Gastroesophageal sphincter (tissue), 4 donors: ENCODE measurements at regions not wholly inside any gene's neighbourhood (a gene's known extent, or its start where the extent isn't known, plus 50 kb on each side); places are given as distances from the start of the nearest gene placed in this dataset.

Experiments used
- ATAC-seq: fragments of 150-250 bp; one replicate; pipeline ENCODE4 v1.9.1; 2016; ENCODE audit warnings: mild to moderate bottlenecking, moderate library complexity
- H3K27ac ChIP-seq, 4 donors: fragments of 200-600 bp; sonication (generic) in 3 of 4; 1 replicate in 3 of 4; 2 replicates in 1 of 4; pipeline ENCODE4 v1.5.1; 2016 to 2019
- H3K27me3 ChIP-seq: fragments of 200-600 bp; sonication (generic); one replicate; pipeline ENCODE4 v1.5.1; 2019
- H3K36me3 ChIP-seq, 2 donors: fragments of 200-600 bp; sonication (generic); one replicate each; pipeline ENCODE4 v1.5.1; 2019; ENCODE audit warnings: control low read depth in 1 of 2
- H3K4me1 ChIP-seq, 3 donors: fragments of 200-600 bp; sonication (generic); 1 replicate in 2 of 3; 2 replicates in 1 of 3; pipeline ENCODE4 v1.5.1; 2016 to 2019; ENCODE audit warnings: control low read depth in 2 of 3
- H3K4me3 ChIP-seq, 2 donors: fragments of 200-600 bp; sonication (generic); one replicate each; pipeline ENCODE4 v1.5.1; 2019; ENCODE audit warnings: mild to moderate bottlenecking in 1 of 2, moderate library complexity in 1 of 2
- H3K9me3 ChIP-seq, 3 donors: fragments of 200-600 bp; sonication (generic); one replicate each; pipeline ENCODE4 v1.5.1; 2017 to 2019; ENCODE audit warnings: control low read depth in 2 of 3
- EP300 ChIP-seq: sonication (generic); formaldehyde crosslinking; IDR thresholded peaks from one replicate; pipeline ENCODE4 v1.6.1; 2017; ENCODE audit warnings: antibody characterized with exemption, mild to moderate bottlenecking
- POLR2A ChIP-seq, 2 donors: fragments of 450-650 bp; IDR thresholded peaks; one replicate each; pipeline ENCODE4 v1.6.1; 2017; ENCODE audit warnings: antibody characterized with exemption in 2 of 2, mild to moderate bottlenecking in 2 of 2, moderate library complexity in 1 of 2
- POLR2AphosphoS5 ChIP-seq: sonication (generic); formaldehyde crosslinking; IDR thresholded peaks from one replicate; pipeline ENCODE4 v1.6.1; 2017; ENCODE audit warnings: antibody characterized with exemption
- WGBS, 2 donors: methylation state at CpG; one replicate each; pipeline ENCODE4 v1.1.5; 2018; ENCODE audit warnings: low coverage in 1 of 2; 5-methylcytosine and 5-hydroxymethylcytosine counted together
- TF ChIP-seq, protein P1 (sequence below), 4 experiments: fragments of 200-600 bp in 2 of 4; fragments of 450-650 bp in 2 of 4; sonication (generic) in 1 of 4; IDR thresholded peaks; one replicate each; pipeline ENCODE4 v1.5.1; 2017 to 2019; ENCODE audit warnings: antibody characterized with exemption in 4 of 4, mild to moderate bottlenecking in 2 of 4, moderate library complexity in 2 of 4

DNA sequence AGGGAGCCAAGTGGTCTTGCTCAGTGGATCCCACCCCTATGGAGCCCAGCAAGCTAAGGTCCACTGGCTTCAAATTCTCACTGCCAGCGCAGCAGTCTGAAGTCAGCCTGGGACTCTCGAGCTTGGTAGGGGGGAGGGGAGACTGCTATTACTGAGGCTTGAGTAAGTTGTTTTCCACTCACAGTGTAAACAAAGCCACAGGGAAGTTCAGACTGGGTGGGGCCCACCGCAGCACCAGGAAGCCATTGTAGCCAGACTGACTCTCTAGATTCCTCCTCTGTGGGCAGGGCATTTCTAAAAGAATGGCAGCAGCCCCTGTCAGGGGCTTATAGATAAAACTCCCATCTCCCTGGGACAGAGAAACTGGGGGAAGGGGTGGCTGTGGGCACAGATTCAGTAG, 721.0 kb upstream of the NDST4 start:
- Histone ChIP-seq H3K4me1 (no peaks in the 10 kb centered on the region), H3K4me3 (no peak overlapping the region), H3K9me3 (peaks cover 0 to 43% (median 0%) of the 10 kb centered on the region in 3 donors), H3K27ac (no peak overlapping the region), H3K27me3 (no peaks in the 10 kb centered on the region), H3K36me3 (no peaks in the 10 kb centered on the region)
- no peak for ATAC-seq
- TF ChIP-seq POLR2A (IDR thresholded peaks at IDR 0.05): no peak
- TF ChIP-seq EP300: no peak
- TF ChIP-seq, protein P1, sequence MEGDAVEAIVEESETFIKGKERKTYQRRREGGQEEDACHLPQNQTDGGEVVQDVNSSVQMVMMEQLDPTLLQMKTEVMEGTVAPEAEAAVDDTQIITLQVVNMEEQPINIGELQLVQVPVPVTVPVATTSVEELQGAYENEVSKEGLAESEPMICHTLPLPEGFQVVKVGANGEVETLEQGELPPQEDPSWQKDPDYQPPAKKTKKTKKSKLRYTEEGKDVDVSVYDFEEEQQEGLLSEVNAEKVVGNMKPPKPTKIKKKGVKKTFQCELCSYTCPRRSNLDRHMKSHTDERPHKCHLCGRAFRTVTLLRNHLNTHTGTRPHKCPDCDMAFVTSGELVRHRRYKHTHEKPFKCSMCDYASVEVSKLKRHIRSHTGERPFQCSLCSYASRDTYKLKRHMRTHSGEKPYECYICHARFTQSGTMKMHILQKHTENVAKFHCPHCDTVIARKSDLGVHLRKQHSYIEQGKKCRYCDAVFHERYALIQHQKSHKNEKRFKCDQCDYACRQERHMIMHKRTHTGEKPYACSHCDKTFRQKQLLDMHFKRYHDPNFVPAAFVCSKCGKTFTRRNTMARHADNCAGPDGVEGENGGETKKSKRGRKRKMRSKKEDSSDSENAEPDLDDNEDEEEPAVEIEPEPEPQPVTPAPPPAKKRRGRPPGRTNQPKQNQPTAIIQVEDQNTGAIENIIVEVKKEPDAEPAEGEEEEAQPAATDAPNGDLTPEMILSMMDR (IDR thresholded peaks at IDR 0.05): no peak
- TF ChIP-seq POLR2AphosphoS5: no peak
- no CpG with 5 or more reads among the region's 3 CpGs for WGBS, 2 donors

DNA sequence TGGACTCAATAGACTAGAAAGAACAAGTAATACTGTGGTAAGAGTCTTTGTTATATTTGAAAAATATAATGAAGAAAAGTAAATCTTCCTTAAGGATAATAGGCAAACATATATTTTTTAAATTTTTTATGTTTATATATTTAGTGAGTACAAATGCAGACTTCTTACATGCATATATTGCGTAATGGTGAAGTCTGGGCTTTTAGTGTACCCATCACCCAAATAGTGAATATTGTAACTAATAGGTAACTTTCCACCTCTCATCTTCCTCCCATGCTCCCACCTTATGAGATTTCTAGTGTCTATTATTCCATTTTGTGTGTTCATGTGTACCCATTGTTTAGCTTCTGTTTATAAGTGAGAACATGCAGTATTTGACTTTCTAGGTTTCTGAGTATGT, 711.2 kb upstream of the NDST4 start:
- Histone ChIP-seq H3K9me3 (peaks cover 0 to 3% (median 0%) of the 10 kb centered on the region in 3 donors), H3K27ac (no peak overlapping the region), H3K4me1 (no peaks in the 10 kb centered on the region), H3K27me3 (no peaks in the 10 kb centered on the region), H3K36me3 (no peaks in the 10 kb centered on the region), H3K4me3 (no peak overlapping the region)
- no peak for TF ChIP-seq POLR2A (IDR thresholded peaks at IDR 0.05)
- TF ChIP-seq POLR2AphosphoS5: no peak
- no peak for TF ChIP-seq EP300
- TF ChIP-seq, protein P1 (IDR thresholded peaks at IDR 0.05): no peak
- no peak for ATAC-seq
- 87 to 94% methylated on average over 1 of the region's 1 CpG for WGBS, 2 donors

DNA sequence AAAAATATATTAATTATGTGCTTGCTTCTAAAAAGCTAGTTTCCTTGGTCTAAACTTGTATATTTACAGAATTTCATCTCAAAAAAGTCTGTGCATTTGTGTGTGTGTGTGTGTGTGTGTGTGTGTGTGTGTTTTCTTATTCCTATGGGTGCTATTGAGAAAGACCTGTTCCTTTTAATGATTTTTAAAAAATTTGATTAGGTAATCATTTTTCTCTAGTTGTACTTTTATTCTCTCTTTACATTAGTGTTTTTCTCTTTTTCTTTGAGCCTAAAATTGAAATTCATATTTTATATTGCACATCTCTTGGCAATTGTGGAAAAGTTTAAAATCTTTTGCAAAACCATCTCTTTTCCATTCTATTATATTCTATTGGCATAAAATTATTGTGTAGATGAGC, 690.4 kb upstream of the NDST4 start:
- no peak for TF ChIP-seq POLR2A (IDR thresholded peaks at IDR 0.05)
- TF ChIP-seq, protein P1 (IDR thresholded peaks at IDR 0.05): no peak
- TF ChIP-seq EP300: no peak
- no peak for TF ChIP-seq POLR2AphosphoS5
- H3K4me1 ChIP-seq: no peaks in the 10 kb centered on the region

DNA sequence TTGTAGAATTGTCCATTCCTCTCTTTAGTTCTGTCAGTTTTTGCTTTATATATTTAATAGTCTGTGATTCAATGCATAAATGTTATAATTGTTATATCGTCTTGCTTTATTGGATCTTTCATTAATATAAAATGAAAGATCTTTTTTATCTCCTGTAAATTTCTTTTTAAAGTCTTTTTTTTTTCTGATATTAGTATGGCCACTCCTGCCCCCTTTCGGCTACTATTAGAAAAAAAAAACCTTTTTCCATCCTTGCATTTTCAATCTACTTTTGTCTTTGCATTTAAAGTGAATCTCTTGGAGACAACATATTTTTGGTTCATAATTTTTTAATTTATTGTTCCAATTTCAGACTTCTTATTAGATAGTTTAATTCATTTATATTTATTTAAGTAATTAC, 677.4 kb upstream of the NDST4 start:
- no peak overlapping the region for H3K27ac ChIP-seq
- no peak overlapping the region for H3K4me3 ChIP-seq
- TF ChIP-seq, protein P1 (IDR thresholded peaks at IDR 0.05): no peak
- TF ChIP-seq POLR2AphosphoS5 (no peak), POLR2A (IDR thresholded peaks at IDR 0.05) (no peak), EP300 (no peak)
- no peaks in the 10 kb centered on the region for H3K36me3 ChIP-seq
- WGBS, 2 donors: 58 to 69% methylated on average over 2 of the region's 2 CpGs
- H3K4me1 ChIP-seq: no peaks in the 10 kb centered on the region
- H3K9me3 ChIP-seq: peaks cover 0 to 5% (median 0%) of the 10 kb centered on the region in 3 donors
- H3K27me3 ChIP-seq: no peaks in the 10 kb centered on the region
- no peak for ATAC-seq

More for the DNA sequence above, 690.4 kb upstream of the NDST4 start:
- Histone ChIP-seq H3K27ac (no peak overlapping the region), H3K9me3 (no peaks in the 10 kb centered on the region), H3K36me3 (no peaks in the 10 kb centered on the region), H3K27me3 (no peaks in the 10 kb centered on the region), H3K4me3 (no peak overlapping the region)
- no peak for ATAC-seq

DNA sequence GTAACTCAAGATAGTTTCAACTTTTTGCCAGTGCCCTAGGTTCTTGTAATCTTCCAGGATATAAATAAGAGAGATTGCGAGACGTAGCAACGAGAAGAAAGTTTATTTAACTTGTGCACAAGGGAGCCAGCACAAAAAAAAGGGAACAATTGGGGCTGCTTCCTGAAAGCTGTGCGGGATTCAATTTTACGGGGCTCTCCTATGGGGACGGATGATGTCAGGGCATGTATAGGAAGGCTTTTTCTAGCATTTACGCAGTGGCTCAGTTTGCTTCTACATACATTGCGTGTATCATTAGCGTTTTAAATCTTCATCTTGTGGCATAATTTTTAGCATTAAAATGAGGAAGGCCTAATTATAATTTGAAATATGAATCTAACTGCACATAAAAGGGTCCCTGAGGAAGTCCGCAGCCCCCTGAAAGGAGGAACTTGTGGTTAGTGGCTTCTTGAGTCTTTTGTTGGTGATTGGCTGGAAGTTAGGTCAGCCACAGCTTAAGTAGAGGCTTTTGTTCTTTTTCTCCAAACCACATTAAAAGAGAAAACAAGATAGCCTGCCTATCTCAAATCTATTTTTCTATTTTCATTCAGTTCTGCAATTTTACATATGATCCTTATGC, 668.2 kb upstream of the NDST4 start:
- no peak for TF ChIP-seq EP300
- no peak for TF ChIP-seq POLR2A (IDR thresholded peaks at IDR 0.05)
- no peak for TF ChIP-seq POLR2AphosphoS5
- TF ChIP-seq, protein P1 (IDR thresholded peaks at IDR 0.05): no peak
- Histone ChIP-seq H3K27ac (no peak overlapping the region), H3K4me1 (no peaks in the 10 kb centered on the region), H3K4me3 (no peak overlapping the region), H3K36me3 (no peaks in the 10 kb centered on the region), H3K9me3 (no peaks in the 10 kb centered on the region), H3K27me3 (no peaks in the 10 kb centered on the region)
- ATAC-seq: no peak
- WGBS, 2 donors: 57 to 72% methylated on average over 7 to 10 of the region's 10 CpGs
